ENCODE measurements at regions not wholly inside any gene's neighbourhood (a gene's known extent, or its start where the extent isn't known, plus 50 kb on each side); places are given as distances from the start of the nearest gene placed in this dataset.

DNA sequence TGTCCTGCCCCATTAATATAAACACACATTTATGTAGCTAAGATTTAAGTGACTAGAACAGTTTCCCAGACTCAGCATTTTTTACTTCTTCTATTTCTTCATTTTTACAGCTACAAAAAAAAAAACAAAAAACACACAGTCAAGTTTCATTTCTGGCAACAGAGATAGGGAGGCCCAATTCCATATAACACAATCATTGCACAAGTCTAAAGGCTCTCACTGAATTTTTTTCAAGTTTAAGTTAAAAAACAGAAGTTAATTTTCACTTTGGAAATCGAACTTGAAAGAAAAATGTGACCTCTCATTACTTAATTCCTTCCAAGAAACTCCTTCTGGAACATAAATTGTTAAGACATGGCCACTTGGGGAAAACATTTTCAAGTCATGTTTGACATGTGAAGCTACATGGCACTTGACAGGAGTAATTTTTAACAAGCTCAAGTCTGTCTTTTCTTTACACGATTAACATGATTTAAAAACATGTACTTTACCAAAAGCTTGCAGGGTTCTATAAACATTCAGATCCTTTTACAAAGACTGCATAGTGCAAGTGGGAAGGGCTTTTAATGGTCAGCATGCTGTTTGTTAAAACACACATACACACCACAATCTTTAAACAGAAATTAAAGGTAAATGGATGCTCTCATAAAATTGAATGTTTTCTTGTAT is 100.1 kb upstream of the CCDC28A start:
- Histone ChIP-seq H3K4me2 (ENCODE audit: insufficient read depth in 1 of 2, low read depth in 2 of 2, low read length in 2 of 2) (no peak overlapping the region), H4K20me1 (replicated peaks in 1 of 2; ENCODE audit: control insufficient read depth in 1 of 2, insufficient read depth in 2 of 2, low read length in 2 of 2) (no peaks in the 10 kb centered on the region), H3K36me3 (ENCODE audit: control insufficient read depth in 2 of 4, insufficient read depth in 4 of 4, low read length in 3 of 4) (no peaks in the 10 kb centered on the region), H3K4me3 (ENCODE audit: extremely low read depth in 1 of 4, insufficient read depth in 2 of 4, low read depth in 3 of 4, low read length in 4 of 4) (no peak overlapping the region), H2AFZ (ENCODE audit: low read length) (no peak overlapping the region), H2BK15ac (ENCODE audit: low read length) (no peak overlapping the region), H4K5ac (ENCODE audit: insufficient read length, low read depth, low read length) (no peak overlapping the region), H3K79me1 (ENCODE audit: low read depth, low read length) (peaks cover 4% of the 10 kb centered on the region; the same call in 1 of the 2 replicates), H3K4ac (replicated peaks; ENCODE audit: insufficient read length, low read depth, low read length) (no peak overlapping the region), H4K8ac (ENCODE audit: extremely low read depth, insufficient read depth, low read length) (no peak overlapping the region), H3K56ac (replicated peaks; ENCODE audit: insufficient read length, low read depth, low read length) (no peak overlapping the region), H2BK5ac (ENCODE audit: low read depth, low read length) (no peak overlapping the region), H3K18ac (ENCODE audit: extremely low read depth, low read length) (no peak overlapping the region), H3K23me2 (ENCODE audit: low read depth, low read length) (no peaks in the 10 kb centered on the region), H2BK20ac (ENCODE audit: low read length) (no peak overlapping the region), H3K9ac (replicated peaks in 1 of 4; ENCODE audit: extremely low read depth in 1 of 4, low read depth in 3 of 4, low read length in 3 of 4) (no peak overlapping the region), H2BK12ac (ENCODE audit: low read depth, low read length) (no peak overlapping the region), H3K23ac (ENCODE audit: insufficient read length) (no peak overlapping the region), H3K79me2 (ENCODE audit: control insufficient read depth in 1 of 2, insufficient read depth in 2 of 2, low read length in 2 of 2) (peaks cover 4 to 49% of the 10 kb centered on the region in 2 experiments), H3K14ac (ENCODE audit: insufficient read length) (no peak overlapping the region), H3K9me3 (ENCODE audit: insufficient read depth in 2 of 2, low read depth in 1 of 2, low read length in 1 of 2) (no peaks in the 10 kb centered on the region), H3K27me3 (replicated peaks in 1 of 4; ENCODE audit: control insufficient read depth in 3 of 4, extremely low read depth in 1 of 4, insufficient read depth in 3 of 4, low read length in 3 of 4) (no peaks in the 10 kb centered on the region), H2AK5ac (ENCODE audit: low read depth, low read length) (no peak overlapping the region), H3K4me1 (replicated peaks in 1 of 4; ENCODE audit: control insufficient read depth in 3 of 4, insufficient read depth in 4 of 4, low read length in 3 of 4) (peaks cover 0 to 6% (median 0%) of the 10 kb centered on the region in 4 experiments; a peak in 1 of 7 replicates), H2BK120ac (replicated peaks; ENCODE audit: low read depth, low read length) (no peak overlapping the region), H3K27ac (ENCODE audit: low read depth, low read length) (no peak overlapping the region), H4K91ac (replicated peaks; ENCODE audit: insufficient read length, low read length) (no peak overlapping the region)
- FAIRE-seq (no peak), DNase-seq (ENCODE audit: low read depth in 1 of 2, low spot score in 2 of 2) (no peak)
- POLR2A ChIA-PET (ENCODE audit: partially characterized antibody): interaction anchor here (0.9 to 1.7 kb wide), 3 partner anchors 10 to 18 kb away, joined by 3 to 5 read pairs (median 4); no protein-coding TSS in a partner anchor
- WGBS, 2 experiments (ENCODE audit: extremely low coverage in 1 of 2, insufficient coverage in 1 of 2, insufficient read length in 1 of 2, insufficient replicate concordance in 2 of 2, low coverage in 1 of 2, low lambda C conversion rate in 2 of 2, missing lambda C conversion rate in 1 of 2): 82% methylated on average over 2 of the region's 2 CpGs; no CpG with 5 or more reads in 1 of the 2 experiments
- CTCF ChIA-PET (ENCODE audit: partially characterized antibody): interaction anchor here (0.7 to 1.8 kb wide), 2 partner anchors 9 to 191 kb away, joined by 3 to 6 read pairs; no protein-coding TSS in a partner anchor
- TF ChIP-seq SP1 (IDR thresholded peaks at IDR 0.05; ENCODE audit: low read depth, low read length): no peak
